ENCODE measurements at regions not wholly inside any gene's neighbourhood (a gene's known extent, or its start where the extent isn't known, plus 50 kb on each side); places are given as distances from the start of the nearest gene placed in this dataset.

DNA sequence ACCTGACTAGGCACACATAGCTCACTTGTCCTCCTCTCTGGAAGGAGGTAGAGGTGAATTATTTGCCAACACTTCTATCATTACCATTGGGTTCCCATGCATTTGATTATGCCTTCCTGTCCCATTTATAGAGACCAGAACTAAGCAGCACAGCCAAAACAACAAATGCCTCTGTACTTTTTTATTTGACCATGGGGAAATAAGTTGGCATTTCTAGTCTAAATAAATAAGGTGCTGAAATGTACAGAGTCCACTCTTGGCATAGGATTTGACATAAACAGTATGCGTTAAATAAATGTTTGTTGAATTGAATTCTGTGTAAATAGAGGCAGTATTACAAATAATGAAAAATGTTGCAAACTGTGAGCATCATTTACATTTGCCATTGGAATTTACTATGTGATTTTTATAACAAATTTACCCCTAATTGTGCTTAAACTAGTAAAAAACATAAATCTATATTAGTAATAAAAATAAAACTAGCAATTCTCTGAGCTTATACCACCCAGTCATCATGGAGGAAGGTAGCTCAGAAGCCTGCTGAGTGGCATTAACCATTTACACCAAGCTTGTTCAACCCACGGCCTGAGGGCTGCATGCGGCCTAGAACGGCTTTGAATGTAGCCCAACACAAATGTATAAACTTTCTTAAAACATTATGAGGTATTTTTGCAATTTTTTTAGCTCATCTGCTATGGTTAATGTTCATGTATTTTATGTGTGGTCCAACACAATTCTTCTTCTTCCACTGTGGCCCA lies 367.8 kb downstream of the FIGN start:
- H3K36me3 ChIP-seq (ENCODE audit: control insufficient read depth, insufficient read depth, low read length): no peaks in the 10 kb centered on the region
- H3K27me3 ChIP-seq (ENCODE audit: control insufficient read depth, insufficient read depth, low read length): no peaks in the 10 kb centered on the region
- no peak for DNase-seq (ENCODE audit: low read depth)
- no peak for TF ChIP-seq CTCF (IDR thresholded peaks at IDR 0.05; ENCODE audit: insufficient read depth, low read length, poor library complexity, severe bottlenecking)
- no peak overlapping the region for H3K4me3 ChIP-seq (ENCODE audit: low read depth, low read length)

- no peak for DNase-seq (ENCODE audit: low read depth)
- Histone ChIP-seq H3K27me3 (ENCODE audit: control insufficient read depth, insufficient read depth, low read length) (no peaks in the 10 kb centered on the region), H3K36me3 (ENCODE audit: control insufficient read depth, insufficient read depth, low read length) (no peaks in the 10 kb centered on the region), H3K4me3 (ENCODE audit: low read depth, low read length) (no peak overlapping the region)
- TF ChIP-seq CTCF (IDR thresholded peaks at IDR 0.05; ENCODE audit: insufficient read depth, low read length, poor library complexity, severe bottlenecking): no peak
Measured at GRCh38 chr2:163364736-163365135, 371.1 kb downstream of the FIGN start.

DNA sequence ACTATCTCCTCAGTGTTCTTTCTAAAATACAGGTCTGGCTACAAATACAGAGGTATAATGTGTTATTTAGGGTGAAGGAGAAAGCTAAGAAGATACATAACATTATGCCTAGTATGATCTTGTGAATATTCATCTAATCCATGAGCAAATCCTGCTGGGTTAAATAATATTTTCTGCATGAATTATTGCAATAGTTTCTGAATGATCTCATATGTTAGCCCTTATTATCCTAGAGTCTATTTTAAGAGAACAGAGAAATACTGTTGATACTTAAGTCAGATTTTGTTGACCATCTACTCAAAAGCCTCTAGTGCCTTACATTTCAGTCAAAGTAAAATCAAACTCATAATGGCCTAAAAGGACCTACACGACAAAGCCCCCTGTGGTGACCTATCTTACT lies 382.3 kb downstream of the FIGN start:
- H3K4me3 ChIP-seq (ENCODE audit: low read depth, low read length): no peak overlapping the region
- DNase-seq (ENCODE audit: low read depth): no peak
- H3K27me3 ChIP-seq (ENCODE audit: control insufficient read depth, insufficient read depth, low read length): no peaks in the 10 kb centered on the region
- H3K36me3 ChIP-seq (ENCODE audit: control insufficient read depth, insufficient read depth, low read length): no peaks in the 10 kb centered on the region
- no peak for TF ChIP-seq CTCF (IDR thresholded peaks at IDR 0.05; ENCODE audit: insufficient read depth, low read length, poor library complexity, severe bottlenecking)

DNA sequence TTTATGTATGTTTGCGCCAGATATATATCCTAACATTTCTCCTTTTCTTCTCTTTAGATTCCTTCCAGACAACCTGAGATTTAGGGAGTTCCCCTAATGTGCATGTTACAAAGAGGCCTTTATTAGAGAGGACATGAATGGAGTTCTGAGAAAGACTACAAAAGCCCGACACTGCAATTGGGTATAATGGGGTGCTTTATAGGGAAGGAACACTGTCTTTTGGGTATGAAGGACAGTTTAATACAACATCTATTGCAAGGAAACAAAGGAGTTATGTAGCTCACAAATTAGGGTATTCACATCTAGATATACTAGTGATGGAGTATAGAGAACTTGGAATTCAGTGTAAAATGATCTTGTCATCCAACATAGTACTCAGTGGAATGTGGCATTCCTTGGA lies 383.8 kb downstream of the FIGN start:
- Histone ChIP-seq H3K4me3 (ENCODE audit: low read depth, low read length) (no peak overlapping the region), H3K36me3 (ENCODE audit: control insufficient read depth, insufficient read depth, low read length) (no peaks in the 10 kb centered on the region), H3K27me3 (ENCODE audit: control insufficient read depth, insufficient read depth, low read length) (no peaks in the 10 kb centered on the region)
- DNase-seq (ENCODE audit: low read depth): no peak
- TF ChIP-seq CTCF (IDR thresholded peaks at IDR 0.05; ENCODE audit: insufficient read depth, low read length, poor library complexity, severe bottlenecking): no peak

GRCh38 chr2:163351143-163351542 lies 384.7 kb downstream of the FIGN start:
- Histone ChIP-seq H3K36me3 (ENCODE audit: control insufficient read depth, insufficient read depth, low read length) (no peaks in the 10 kb centered on the region), H3K4me3 (ENCODE audit: low read depth, low read length) (no peak overlapping the region), H3K27me3 (ENCODE audit: control insufficient read depth, insufficient read depth, low read length) (no peaks in the 10 kb centered on the region)
- DNase-seq (ENCODE audit: low read depth): no peak
- TF ChIP-seq CTCF (IDR thresholded peaks at IDR 0.05; ENCODE audit: insufficient read depth, low read length, poor library complexity, severe bottlenecking): no peak

DNA sequence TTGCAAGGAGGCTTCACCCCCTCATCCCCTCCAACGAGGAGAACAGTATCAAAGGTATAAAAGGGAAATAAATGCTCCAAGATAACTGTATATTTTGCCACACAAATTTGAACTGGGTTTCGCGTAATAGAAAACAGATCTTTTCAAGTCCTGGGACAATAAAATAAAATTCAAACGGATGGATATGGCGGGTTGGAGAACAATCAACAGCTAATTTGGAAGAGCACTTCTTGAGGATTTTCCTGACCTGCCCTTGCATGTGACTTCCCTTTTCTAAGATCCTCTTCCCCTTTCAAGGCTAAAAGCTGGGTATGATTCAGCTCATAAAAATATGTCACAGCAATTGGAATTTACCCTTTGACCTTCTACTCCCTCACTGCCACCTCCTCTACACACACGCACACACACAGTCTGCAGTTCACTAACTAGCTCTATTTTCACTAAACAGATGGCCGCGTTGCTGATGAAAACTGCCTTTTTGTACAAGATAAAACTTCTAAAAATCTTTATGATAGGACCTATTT lies 386.9 kb downstream of the FIGN start:
- TF ChIP-seq CTCF (IDR thresholded peaks at IDR 0.05; ENCODE audit: insufficient read depth, low read length, poor library complexity, severe bottlenecking): no peak
- no peaks in the 10 kb centered on the region for H3K27me3 ChIP-seq (ENCODE audit: control insufficient read depth, insufficient read depth, low read length)
- DNase-seq (ENCODE audit: low read depth): peak; percentile 34
- no peaks in the 10 kb centered on the region for H3K36me3 ChIP-seq (ENCODE audit: control insufficient read depth, insufficient read depth, low read length)
- no peak overlapping the region for H3K4me3 ChIP-seq (ENCODE audit: low read depth, low read length)

All from kidney epithelial cell (primary cell).